Trophoblast cell (in vitro differentiated cells and primary cell): ENCODE measurements at regions not wholly inside any gene's neighbourhood (a gene's known extent, or its start where the extent isn't known, plus 50 kb on each side); places are given as distances from the start of the nearest gene placed in this dataset.
"Not testable (repeated sequence)": the region's sequence is repeated elsewhere in the genome, so short reads cannot be mapped to it uniquely, and the experiment has no call there.

Source experiments
- DNase-seq, 2 donors: peaks; one replicate each; pipeline ENCODE4 v3.0.0-alpha.2; 2016
- H2AFZ ChIP-seq: 2 replicates; pipeline ENCODE4 v1.6.1; 2013; ENCODE audit warnings: low read length, moderate library complexity, mild to moderate bottlenecking; ENCODE audit not compliant: insufficient read depth, poor library complexity
- H2AK5ac ChIP-seq: 2 replicates; pipeline ENCODE4 v1.6.1; 2013; ENCODE audit warnings: mild to moderate bottlenecking, low read length
- H2BK120ac ChIP-seq: 2 replicates; pipeline ENCODE4 v1.6.1; 2013; ENCODE audit warnings: low read length, mild to moderate bottlenecking, moderate library complexity; ENCODE audit not compliant: insufficient read depth, poor library complexity
- H2BK12ac ChIP-seq: 2 replicates; pipeline ENCODE4 v1.6.1; 2013; ENCODE audit warnings: mild to moderate bottlenecking, low read length, moderate library complexity
- H2BK5ac ChIP-seq: 2 replicates; pipeline ENCODE4 v1.6.1; 2013; ENCODE audit warnings: low read length, low read depth, moderate library complexity, mild to moderate bottlenecking; ENCODE audit not compliant: poor library complexity
- H3K14ac ChIP-seq: 2 replicates; pipeline ENCODE4 v1.6.1; 2013; ENCODE audit warnings: mild to moderate bottlenecking, low read length
- H3K18ac ChIP-seq: 2 replicates; pipeline ENCODE4 v1.6.1; 2013; ENCODE audit warnings: mild to moderate bottlenecking, low read length
- H3K23ac ChIP-seq: 2 replicates; pipeline ENCODE4 v1.6.1; 2013; ENCODE audit warnings: low read length
- H3K27ac ChIP-seq: 2 replicates; pipeline ENCODE4 v1.5.1; 2013; ENCODE audit warnings: low read depth, mild to moderate bottlenecking, inconsistent platforms, low read length, moderate library complexity
- H3K27me3 ChIP-seq: 2 replicates; pipeline ENCODE4 v1.6.1; 2013; ENCODE audit warnings: inconsistent platforms, mild to moderate bottlenecking, low read length, moderate library complexity; ENCODE audit not compliant: insufficient read depth
- H3K36me3 ChIP-seq, 2 experiments: 1 replicate in 1 of 2; 2 replicates in 1 of 2; pipeline ENCODE4 v1.6.1; 2013; ENCODE audit warnings: low read length in 2 of 2, mild to moderate bottlenecking in 2 of 2, moderate library complexity in 1 of 2; ENCODE audit not compliant: insufficient read depth in 2 of 2, control insufficient read depth in 1 of 2
- H3K4ac ChIP-seq: 2 replicates; pipeline ENCODE4 v1.6.1; 2013; ENCODE audit warnings: low read depth, mild to moderate bottlenecking, low read length, moderate library complexity
- H3K4me1 ChIP-seq, 2 experiments: 1 replicate in 1 of 2; 2 replicates in 1 of 2; pipeline ENCODE4 v1.6.1; 2013; ENCODE audit warnings: low read length in 2 of 2, mild to moderate bottlenecking in 2 of 2, moderate library complexity in 1 of 2; ENCODE audit not compliant: insufficient read depth in 2 of 2, control insufficient read depth in 1 of 2
- H3K4me2 ChIP-seq: 2 replicates; pipeline ENCODE4 v1.6.1; 2013; ENCODE audit warnings: inconsistent platforms, mild to moderate bottlenecking, low read length, moderate library complexity
- H3K4me3 ChIP-seq: 2 replicates; pipeline ENCODE4 v1.5.1; 2013; ENCODE audit warnings: mild to moderate bottlenecking, low read depth, low read length, inconsistent platforms
- H3K79me1 ChIP-seq: one replicate; pipeline ENCODE4 v1.6.1; 2013; ENCODE audit warnings: low read length
- H3K79me2 ChIP-seq: 2 replicates; pipeline ENCODE4 v1.6.1; 2013; ENCODE audit warnings: low read length, mild to moderate bottlenecking; ENCODE audit not compliant: control insufficient read depth, insufficient read depth, poor library complexity
- H3K9ac ChIP-seq: 2 replicates; pipeline ENCODE4 v1.6.1; 2013; ENCODE audit warnings: mild to moderate bottlenecking, low read length
- H3K9me3 ChIP-seq: 2 replicates; pipeline ENCODE4 v1.6.1; 2013; ENCODE audit warnings: low read depth, mild to moderate bottlenecking, control low read depth, inconsistent platforms, low read length; ENCODE audit not compliant: insufficient read depth
- H4K12ac ChIP-seq: 2 replicates; pipeline ENCODE4 v1.6.1; 2013; ENCODE audit warnings: low read depth, mild to moderate bottlenecking, low read length, moderate library complexity
- H4K8ac ChIP-seq: 2 replicates; pipeline ENCODE4 v1.6.1; 2013; ENCODE audit warnings: low read depth, mild to moderate bottlenecking, low read length, moderate library complexity
- H4K91ac ChIP-seq: one replicate; pipeline ENCODE4 v1.6.1; 2013; ENCODE audit warnings: low read depth, mild to moderate bottlenecking, low read length, moderate library complexity
- WGBS: extraction: QIAGEN DNeasy Blood & Tissue Kit; methylation state at CpG from one replicate; pipeline ENCODE4 v1.1.7; 2013; ENCODE audit warnings: missing lambda C conversion rate; ENCODE audit not compliant: insufficient read length, insufficient coverage; ENCODE audit errors: extremely low coverage; 5-methylcytosine and 5-hydroxymethylcytosine counted together

DNA sequence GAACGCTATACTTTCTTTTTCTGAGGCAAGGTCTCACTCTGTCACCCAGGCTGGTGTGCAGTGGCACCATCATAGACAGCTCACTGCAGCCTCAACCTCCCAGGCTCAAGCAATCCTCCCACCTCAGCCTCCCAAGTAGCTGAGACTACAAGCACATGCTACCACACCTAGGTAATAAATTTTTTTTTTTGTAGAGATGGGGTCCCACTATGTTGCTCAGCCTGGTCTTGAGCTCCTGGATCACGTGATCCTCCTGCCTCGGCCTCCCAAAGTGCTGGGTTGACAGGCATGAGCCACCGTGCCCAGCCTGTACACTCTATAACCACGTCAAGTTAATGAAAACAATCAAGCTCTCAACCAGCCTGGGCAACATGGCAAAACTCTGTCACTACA lies 127.1 kb upstream of the VOPP1 start:
- DNase-seq, H3K4me3 ChIP-seq, H3K14ac ChIP-seq, H3K4me2 ChIP-seq, H3K4ac ChIP-seq, H3K36me3 ChIP-seq, H4K8ac ChIP-seq, H4K91ac ChIP-seq, H3K27ac ChIP-seq, H3K23ac ChIP-seq, H3K4me1 ChIP-seq, H3K79me1 ChIP-seq, H2BK12ac ChIP-seq, H2BK5ac ChIP-seq, H2AK5ac ChIP-seq, H3K18ac ChIP-seq, H3K79me2 ChIP-seq, H3K9ac ChIP-seq, H4K12ac ChIP-seq, H3K27me3 ChIP-seq, H2BK120ac ChIP-seq, H3K9me3 ChIP-seq, H2AFZ ChIP-seq: not testable (repeated sequence)
- no CpG with 5 or more reads among the region's 5 CpGs for WGBS

DNA sequence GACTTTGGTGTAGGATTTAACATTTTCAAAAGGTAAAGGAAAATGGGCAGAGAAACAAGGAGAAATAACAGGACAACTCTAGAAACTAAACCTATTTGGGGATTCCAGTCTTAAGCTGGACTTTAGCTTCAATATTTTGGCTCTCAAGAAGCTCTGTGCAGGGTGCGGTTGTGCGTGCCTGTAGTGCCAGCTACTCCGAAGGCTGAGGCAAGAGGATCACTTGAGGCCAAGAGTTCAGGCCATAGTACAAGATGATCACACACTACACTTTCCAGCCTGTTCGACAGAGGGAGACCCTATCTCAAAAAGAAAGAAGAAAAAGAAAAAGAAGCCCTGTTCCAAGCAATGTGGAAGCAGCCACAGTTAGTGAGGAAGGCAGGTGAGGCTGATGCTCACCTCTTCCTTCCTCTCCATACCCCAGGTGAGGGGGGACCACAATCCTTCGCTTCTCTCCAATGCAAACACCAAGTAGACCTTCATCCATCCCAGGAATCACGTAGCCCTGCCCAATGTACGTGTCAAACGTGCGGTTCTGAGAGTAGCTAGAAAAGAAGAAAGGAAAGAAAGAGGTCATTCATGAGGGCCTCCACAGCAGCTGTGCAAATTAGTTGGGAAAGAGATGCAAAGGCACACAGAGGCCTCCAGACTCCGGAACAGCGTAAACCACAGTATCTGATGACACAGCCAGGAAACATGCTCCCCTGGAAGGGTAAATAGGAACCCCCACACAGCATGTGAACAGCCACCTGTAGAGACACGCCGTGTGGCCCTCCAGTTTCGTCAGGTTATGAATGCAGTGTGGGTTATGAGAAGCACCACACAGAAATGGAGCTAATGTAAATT lies 126.5 kb upstream of the VOPP1 start:
- WGBS = no CpG with 5 or more reads among the region's 14 CpGs
- not testable (repeated sequence) for H3K79me1 ChIP-seq, H3K4me1 ChIP-seq, H2BK12ac ChIP-seq, H3K4me3 ChIP-seq, H2BK120ac ChIP-seq, H4K12ac ChIP-seq, H3K4ac ChIP-seq, H3K23ac ChIP-seq, H3K27ac ChIP-seq, H2AK5ac ChIP-seq, H3K4me2 ChIP-seq, H3K9ac ChIP-seq, H3K18ac ChIP-seq, H2BK5ac ChIP-seq, H3K27me3 ChIP-seq, H3K36me3 ChIP-seq, H4K8ac ChIP-seq, H3K14ac ChIP-seq, H2AFZ ChIP-seq, H4K91ac ChIP-seq, H3K9me3 ChIP-seq, H3K79me2 ChIP-seq
- DNase-seq = peak in 1 of 2 donors; percentile 8

DNA sequence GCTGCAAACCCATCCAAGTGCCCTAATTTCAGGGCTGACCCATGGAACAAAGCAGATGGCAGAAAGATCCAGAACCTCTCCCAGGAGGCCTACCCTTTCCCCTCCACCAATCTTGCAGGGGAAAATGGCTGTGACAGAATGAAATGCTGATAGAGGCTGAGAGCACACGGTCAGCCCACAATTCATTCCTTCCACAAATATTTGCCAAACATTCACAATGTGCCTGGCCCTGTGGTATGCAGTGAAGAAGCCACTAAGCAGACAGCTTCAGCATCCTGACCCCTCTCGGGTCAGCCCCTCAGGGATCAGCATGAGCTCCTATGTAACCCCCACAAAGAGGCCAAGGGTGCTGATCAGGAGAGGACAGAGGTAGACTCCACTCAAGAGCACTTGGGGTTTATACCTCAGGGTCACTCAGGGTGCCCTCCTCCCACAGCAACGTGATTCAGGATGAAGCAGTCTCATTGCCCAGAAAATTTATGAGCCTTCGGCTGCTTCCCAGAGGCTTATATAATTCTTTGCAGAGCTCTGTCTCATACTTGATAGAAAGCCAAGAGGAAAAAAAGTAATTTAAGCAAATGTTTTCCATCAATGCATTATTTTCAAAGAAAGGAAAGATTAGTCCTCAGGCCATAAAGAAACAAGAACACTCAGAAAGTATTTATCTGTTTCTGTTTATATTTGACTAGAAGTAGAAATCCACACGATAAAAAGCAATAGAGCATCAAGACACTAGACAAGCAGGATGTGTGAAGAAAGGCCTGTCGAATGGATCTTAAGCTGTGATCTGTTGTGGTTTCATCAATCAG lies 123.8 kb upstream of the VOPP1 start:
- not testable (repeated sequence) for H3K23ac ChIP-seq, H2BK5ac ChIP-seq, H3K4me1 ChIP-seq, H2BK120ac ChIP-seq, H3K79me1 ChIP-seq, DNase-seq, H3K9ac ChIP-seq, H2AFZ ChIP-seq, H3K79me2 ChIP-seq, H3K18ac ChIP-seq, H3K4ac ChIP-seq, H3K36me3 ChIP-seq, H2AK5ac ChIP-seq, H4K12ac ChIP-seq, H3K9me3 ChIP-seq, H3K27ac ChIP-seq, H2BK12ac ChIP-seq, H3K14ac ChIP-seq, H3K27me3 ChIP-seq, H3K4me3 ChIP-seq, H3K4me2 ChIP-seq, H4K8ac ChIP-seq, H4K91ac ChIP-seq
- WGBS = no CpG with 5 or more reads among the region's 6 CpGs

DNA sequence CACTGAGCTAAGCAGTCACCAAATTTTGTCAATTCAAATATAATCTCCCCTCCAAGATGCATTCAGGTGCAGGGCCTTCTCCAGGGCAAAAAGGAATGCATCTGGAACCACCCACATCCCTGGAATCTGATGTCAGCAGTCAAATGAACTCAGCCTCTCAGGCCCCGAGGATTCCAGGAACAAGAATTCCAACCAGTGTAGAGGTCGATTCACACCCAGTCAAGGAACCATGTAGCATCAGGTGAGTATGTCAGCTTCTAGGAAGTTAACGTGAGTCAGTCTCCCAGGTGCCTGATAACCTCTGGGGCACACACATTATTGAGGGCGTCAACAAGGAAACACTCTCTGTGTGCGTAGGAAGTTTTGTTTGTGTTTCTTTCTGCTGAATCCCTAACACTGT lies 122.2 kb upstream of the VOPP1 start:
- H3K79me1 ChIP-seq, H3K4me1 ChIP-seq, H3K4ac ChIP-seq, H4K12ac ChIP-seq, H3K14ac ChIP-seq, H3K9ac ChIP-seq, H2AFZ ChIP-seq, H2BK12ac ChIP-seq, H3K23ac ChIP-seq, H3K4me2 ChIP-seq, H3K79me2 ChIP-seq, H2BK5ac ChIP-seq, H4K91ac ChIP-seq, H3K4me3 ChIP-seq, H3K9me3 ChIP-seq, H3K18ac ChIP-seq, H3K27me3 ChIP-seq, H3K27ac ChIP-seq, H2BK120ac ChIP-seq, H3K36me3 ChIP-seq, H2AK5ac ChIP-seq, H4K8ac ChIP-seq: not testable (repeated sequence)
- peak; percentile 80 to 88 for DNase-seq
- WGBS = no CpG with 5 or more reads among the region's 5 CpGs
